BLaER1 (cell line): ENCODE measurements at regions not wholly inside any gene's neighbourhood (a gene's known extent, or its start where the extent isn't known, plus 50 kb on each side); places are given as distances from the start of the nearest gene placed in this dataset.

Experiments used
- H3K27ac ChIP-seq: shearing (Covaris generic); formaldehyde crosslinking; 2 replicates; pipeline ENCODE4 v1.8.1; 2022
- H3K27me3 ChIP-seq: shearing (Covaris generic); formaldehyde crosslinking; 2 replicates; pipeline ENCODE4 v1.8.1; 2022
- H3K36me3 ChIP-seq: shearing (Covaris generic); formaldehyde crosslinking; 2 replicates; pipeline ENCODE4 v1.8.1; 2022
- H3K4me1 ChIP-seq: shearing (Covaris generic); formaldehyde crosslinking; 2 replicates; pipeline ENCODE4 v1.8.1; 2022
- H3K4me2 ChIP-seq: shearing (Covaris generic); formaldehyde crosslinking; 2 replicates; pipeline ENCODE4 v1.8.1; 2022
- H3K4me3 ChIP-seq: shearing (Covaris generic); formaldehyde crosslinking; 2 replicates; pipeline ENCODE4 v1.8.1; 2022
- H3K9ac ChIP-seq: shearing (Covaris generic); formaldehyde crosslinking; 2 replicates; pipeline ENCODE4 v1.8.1; 2022
- H3K9me3 ChIP-seq: shearing (Covaris generic); formaldehyde crosslinking; 2 replicates; pipeline ENCODE4 v1.8.1; 2022
- H4K20me1 ChIP-seq: shearing (Covaris generic); formaldehyde crosslinking; 2 replicates; pipeline ENCODE4 v1.8.1; 2022
- Cebpa-rat ChIP-seq: shearing (Covaris generic); IDR thresholded peaks from 2 replicates; pipeline ENCODE4 v1.8.1; 2022

- H3K4me1 ChIP-seq = peaks cover 45% of the 10 kb centered on the region
- no peaks in the 10 kb centered on the region for H3K27me3 ChIP-seq
- no peak overlapping the region for H3K4me3 ChIP-seq
- no peak overlapping the region for H3K4me2 ChIP-seq
- no peaks in the 10 kb centered on the region for H4K20me1 ChIP-seq
- no peak overlapping the region for H3K9ac ChIP-seq
- no peaks in the 10 kb centered on the region for H3K36me3 ChIP-seq
- no peak for TF ChIP-seq Cebpa-rat
- no peak overlapping the region for H3K27ac ChIP-seq
- peaks cover 13% of the 10 kb centered on the region; the same call in 1 of the 2 replicates for H3K9me3 ChIP-seq
Measured at GRCh38 chr13:112188298-112188610, 121.3 kb downstream of the SOX1 start.

- no peaks in the 10 kb centered on the region for H3K27me3 ChIP-seq
- no peaks in the 10 kb centered on the region for H4K20me1 ChIP-seq
- no peak overlapping the region for H3K9ac ChIP-seq
- H3K4me2 ChIP-seq = no peak overlapping the region
- peaks cover 8% of the 10 kb centered on the region for H3K4me1 ChIP-seq
- H3K9me3 ChIP-seq = peaks cover 13% of the 10 kb centered on the region; the same call in 1 of the 2 replicates
- TF ChIP-seq Cebpa-rat = no peak
- H3K4me3 ChIP-seq = no peak overlapping the region
- no peak overlapping the region for H3K27ac ChIP-seq
- no peaks in the 10 kb centered on the region for H3K36me3 ChIP-seq
Measured at GRCh38 chr13:112193463-112194166, 126.7 kb downstream of the SOX1 start.

GRCh38 chr13:112194167-112194530 is 127.2 kb downstream of the SOX1 start:
- no peak overlapping the region for H3K27ac ChIP-seq
- TF ChIP-seq Cebpa-rat = no peak
- H3K4me3 ChIP-seq = no peak overlapping the region
- peaks cover 13% of the 10 kb centered on the region; the same call in 1 of the 2 replicates for H3K9me3 ChIP-seq
- H3K9ac ChIP-seq = no peak overlapping the region
- H3K4me2 ChIP-seq = no peak overlapping the region
- H3K4me1 ChIP-seq = peaks cover 3% of the 10 kb centered on the region
- no peaks in the 10 kb centered on the region for H4K20me1 ChIP-seq
- H3K27me3 ChIP-seq = no peaks in the 10 kb centered on the region
- H3K36me3 ChIP-seq = no peaks in the 10 kb centered on the region

- no peak overlapping the region for H3K9ac ChIP-seq
- no peak overlapping the region for H3K4me3 ChIP-seq
Measured at GRCh38 chr13:112194579-112194978, 127.6 kb downstream of the SOX1 start.

GRCh38 chr13:112198396-112199010 is 131.6 kb downstream of the SOX1 start:
- H3K27ac ChIP-seq = no peak overlapping the region
- no peak overlapping the region for H3K4me3 ChIP-seq
- H3K4me1 ChIP-seq = peaks cover 4% of the 10 kb centered on the region
- no peak for TF ChIP-seq Cebpa-rat
- no peak overlapping the region for H3K9ac ChIP-seq
- 0 out of 2 replicates have a peak, but pooled peaks cover 10% of the 10 kb centered on the region for H4K20me1 ChIP-seq
- no peak overlapping the region for H3K4me2 ChIP-seq
- H3K27me3 ChIP-seq = peaks cover 18% of the 10 kb centered on the region
- no peaks in the 10 kb centered on the region for H3K36me3 ChIP-seq
- 0 out of 2 replicates have a peak, but pooled peaks cover 4% of the 10 kb centered on the region for H3K9me3 ChIP-seq

More at GRCh38 chr13:112194579-112194978, 127.6 kb downstream of the SOX1 start:
- no peaks in the 10 kb centered on the region for H3K36me3 ChIP-seq
- H3K27ac ChIP-seq = no peak overlapping the region
- H3K27me3 ChIP-seq = no peaks in the 10 kb centered on the region
- peaks cover 13% of the 10 kb centered on the region; the same call in 1 of the 2 replicates for H3K9me3 ChIP-seq
- no peaks in the 10 kb centered on the region for H3K4me1 ChIP-seq
- no peak for TF ChIP-seq Cebpa-rat
- no peak overlapping the region for H3K4me2 ChIP-seq
- H4K20me1 ChIP-seq = no peaks in the 10 kb centered on the region

- Histone ChIP-seq H3K27me3 (peaks cover 35% of the 10 kb centered on the region), H3K27ac (no peak overlapping the region), H3K36me3 (no peaks in the 10 kb centered on the region), H3K4me3 (no peak overlapping the region), H4K20me1 (peaks cover 24% of the 10 kb centered on the region), H3K9me3 (no peaks in the 10 kb centered on the region), H3K9ac (no peak overlapping the region), H3K4me1 (peaks cover 21% of the 10 kb centered on the region), H3K4me2 (no peak overlapping the region)
- TF ChIP-seq Cebpa-rat = no peak
Measured at GRCh38 chr13:112200200-112200599, 133.3 kb downstream of the SOX1 start.

- no peaks in the 10 kb centered on the region for H3K36me3 ChIP-seq
- H3K27me3 ChIP-seq = peaks cover 55% of the 10 kb centered on the region
- TF ChIP-seq Cebpa-rat = no peak
- no peak overlapping the region for H3K27ac ChIP-seq
- peaks cover 41% of the 10 kb centered on the region for H4K20me1 ChIP-seq
- H3K4me2 ChIP-seq = no peak overlapping the region
- no peaks in the 10 kb centered on the region for H3K9me3 ChIP-seq
- no peak overlapping the region for H3K4me3 ChIP-seq
- no peak overlapping the region for H3K9ac ChIP-seq
- H3K4me1 ChIP-seq = peaks cover 35% of the 10 kb centered on the region
Measured at GRCh38 chr13:112202266-112202665, 135.3 kb downstream of the SOX1 start.

GRCh38 chr13:112202966-112203365 is 136.0 kb downstream of the SOX1 start:
- H3K4me1 ChIP-seq = peaks cover 35% of the 10 kb centered on the region
- TF ChIP-seq Cebpa-rat = no peak
- H3K4me2 ChIP-seq = no peak overlapping the region
- peaks cover 62% of the 10 kb centered on the region for H3K27me3 ChIP-seq
- H4K20me1 ChIP-seq = peaks cover 41% of the 10 kb centered on the region
- no peak overlapping the region for H3K4me3 ChIP-seq
- no peak overlapping the region for H3K9ac ChIP-seq
- no peak overlapping the region for H3K27ac ChIP-seq
- H3K9me3 ChIP-seq = no peaks in the 10 kb centered on the region
- no peaks in the 10 kb centered on the region for H3K36me3 ChIP-seq

- H3K27ac ChIP-seq = no peak overlapping the region
- peaks cover 64% of the 10 kb centered on the region for H3K27me3 ChIP-seq
- no peaks in the 10 kb centered on the region for H3K36me3 ChIP-seq
- H4K20me1 ChIP-seq = peaks cover 41% of the 10 kb centered on the region
- H3K4me3 ChIP-seq = no peak overlapping the region
- no peak overlapping the region for H3K9ac ChIP-seq
- peaks cover 35% of the 10 kb centered on the region for H3K4me1 ChIP-seq
- H3K4me2 ChIP-seq = peak overlapping the region; percentile 73; the same call in 1 of the 2 replicates
- TF ChIP-seq Cebpa-rat = no peak
- no peaks in the 10 kb centered on the region for H3K9me3 ChIP-seq
Measured at GRCh38 chr13:112203614-112204013, 136.7 kb downstream of the SOX1 start.
